KOPT-K1 (cell line): ENCODE measurements at regions not wholly inside any gene's neighbourhood (a gene's known extent, or its start where the extent isn't known, plus 50 kb on each side); places are given as distances from the start of the nearest gene placed in this dataset.
"Not testable (repeated sequence)": the region's sequence is repeated elsewhere in the genome, so short reads cannot be mapped to it uniquely, and the experiment has no call there.

Experiments used
- H3K27ac ChIP-seq: fragments of 200-600 bp; sonication (generic); 2 replicates; pipeline ENCODE4 v1.5.1; 2016; ENCODE audit warnings: antibody characterized with exemption, mild to moderate bottlenecking, low read depth, low read length; ENCODE audit not compliant: poor library complexity, severe bottlenecking
- H3K36me3 ChIP-seq: fragments of 200-600 bp; sonication (generic); 2 replicates; pipeline ENCODE4 v1.5.1; 2017; ENCODE audit warnings: antibody characterized with exemption, mild to moderate bottlenecking, low read length, moderate library complexity; ENCODE audit not compliant: insufficient read depth
- H3K9me3 ChIP-seq: fragments of 200-600 bp; sonication (generic); 2 replicates; pipeline ENCODE4 v1.5.1; 2017; ENCODE audit warnings: antibody characterized with exemption, low read length, mild to moderate bottlenecking; ENCODE audit not compliant: insufficient read depth, poor library complexity, severe bottlenecking

GRCh38 chr4:45284400-45285085 is 558.2 kb upstream of the GNPDA2 start:
- no peaks in the 10 kb centered on the region for H3K36me3 ChIP-seq
- no peaks in the 10 kb centered on the region for H3K9me3 ChIP-seq
- no peak overlapping the region for H3K27ac ChIP-seq

GRCh38 chr4:45283352-45283751 is 557.0 kb upstream of the GNPDA2 start:
- Histone ChIP-seq H3K27ac (no peak overlapping the region), H3K36me3 (no peaks in the 10 kb centered on the region), H3K9me3 (no peaks in the 10 kb centered on the region)

GRCh38 chr4:45280121-45280520 is 553.8 kb upstream of the GNPDA2 start:
- H3K27ac ChIP-seq: no peak overlapping the region
- H3K36me3 ChIP-seq: no peaks in the 10 kb centered on the region
- no peaks in the 10 kb centered on the region for H3K9me3 ChIP-seq

- H3K36me3 ChIP-seq: no peaks in the 10 kb centered on the region
- no peaks in the 10 kb centered on the region for H3K9me3 ChIP-seq
- H3K27ac ChIP-seq: no peak overlapping the region
These were observed 549.5 kb upstream of the GNPDA2 start for GRCh38 chr4:45275862-45276261.

- H3K9me3 ChIP-seq: not testable (repeated sequence)
These were observed 521.8 kb upstream of the GNPDA2 start for GRCh38 chr4:45248106-45248505.

GRCh38 chr4:45241976-45242375 is 515.6 kb upstream of the GNPDA2 start:
- no peak overlapping the region for H3K27ac ChIP-seq
- no peaks in the 10 kb centered on the region for H3K36me3 ChIP-seq
- no peaks in the 10 kb centered on the region for H3K9me3 ChIP-seq

More at GRCh38 chr4:45248106-45248505, 521.8 kb upstream of the GNPDA2 start:
- not testable (repeated sequence) for H3K36me3 ChIP-seq, H3K27ac ChIP-seq

DNA sequence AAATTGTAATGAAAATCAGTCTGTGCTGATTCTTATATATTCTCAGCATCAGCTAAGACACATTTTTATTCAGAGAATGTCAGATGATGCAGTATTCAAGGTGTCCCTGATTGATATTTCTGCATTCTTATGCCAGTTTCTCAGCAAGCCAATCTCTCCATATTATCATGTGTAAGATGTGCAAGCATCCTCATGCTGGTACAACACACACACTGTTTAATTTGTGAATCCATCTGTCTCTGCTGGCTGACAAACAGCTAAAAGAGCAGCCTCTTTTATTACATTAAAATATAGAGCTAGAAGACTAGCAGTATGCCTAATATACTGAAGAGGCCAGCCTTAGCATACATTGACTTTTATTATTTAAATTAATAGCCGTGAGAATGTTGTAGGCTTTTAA is 502.9 kb upstream of the GNPDA2 start:
- H3K9me3 ChIP-seq: no peaks in the 10 kb centered on the region
- no peaks in the 10 kb centered on the region for H3K36me3 ChIP-seq

GRCh38 chr4:45215976-45216542 is 489.7 kb upstream of the GNPDA2 start:
- H3K36me3 ChIP-seq: no peaks in the 10 kb centered on the region
- H3K27ac ChIP-seq: no peak overlapping the region
- H3K9me3 ChIP-seq: no peaks in the 10 kb centered on the region

More for the DNA sequence above, 502.9 kb upstream of the GNPDA2 start:
- H3K27ac ChIP-seq: no peak overlapping the region

- H3K36me3 ChIP-seq, H3K27ac ChIP-seq, H3K9me3 ChIP-seq: not testable (repeated sequence)
These were observed 482.1 kb upstream of the GNPDA2 start for GRCh38 chr4:45208476-45208875.

DNA sequence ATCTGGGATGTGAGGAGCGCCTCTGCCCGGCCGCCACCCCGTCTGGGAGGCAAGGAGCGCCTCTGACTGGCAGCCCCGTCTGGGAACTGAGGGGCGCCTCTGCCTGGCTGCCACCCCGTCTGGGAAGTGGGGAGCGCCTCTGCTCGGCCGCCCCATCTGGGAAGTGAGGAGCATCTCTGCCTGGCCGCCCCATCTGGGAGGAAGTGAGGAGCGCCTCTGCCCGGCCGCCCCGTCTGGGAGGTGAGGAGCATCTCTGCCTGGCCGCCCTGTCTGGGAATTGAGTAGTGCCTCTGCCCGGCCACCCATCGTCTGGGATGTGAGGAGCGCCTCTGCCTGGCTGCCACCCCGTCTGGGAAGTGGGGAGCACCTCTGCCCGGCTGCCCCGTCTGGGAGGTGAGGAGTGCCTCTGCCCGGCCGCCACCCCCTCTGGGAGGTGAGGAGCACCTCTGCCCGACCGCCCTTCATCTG is 481.5 kb upstream of the GNPDA2 start:
- H3K27ac ChIP-seq, H3K9me3 ChIP-seq, H3K36me3 ChIP-seq: not testable (repeated sequence)

DNA sequence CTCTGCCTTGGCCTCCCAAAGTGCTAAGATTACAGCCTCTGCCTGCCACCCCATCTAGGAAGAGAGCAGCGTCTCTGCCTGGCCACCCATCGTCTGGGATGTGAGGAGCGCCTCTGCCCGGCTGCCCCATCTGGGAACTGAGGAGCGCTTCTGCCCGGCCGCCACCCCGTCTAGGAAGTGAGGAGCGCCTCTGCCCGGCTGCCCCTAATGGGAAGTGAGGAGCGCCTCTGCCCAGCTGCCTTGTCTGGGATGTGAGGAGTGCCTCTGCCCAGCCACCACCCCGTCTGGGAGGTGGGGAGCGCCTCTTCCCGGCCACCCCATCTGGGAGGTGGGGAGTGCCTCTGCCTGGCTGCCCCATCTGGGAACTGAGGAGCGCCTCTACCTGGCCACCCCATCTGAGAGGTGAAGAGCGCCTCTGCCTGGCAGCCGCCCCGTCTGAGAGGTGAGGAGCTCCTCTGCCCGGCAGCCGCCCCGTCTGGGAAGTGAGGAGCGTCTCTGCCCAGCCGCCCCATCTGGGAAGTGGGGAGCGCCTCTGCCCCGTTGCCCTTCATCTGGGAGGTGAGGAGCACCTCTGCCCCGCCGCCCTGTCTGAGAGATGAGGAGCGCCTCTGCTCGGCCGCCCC is 481.0 kb upstream of the GNPDA2 start:
- H3K9me3 ChIP-seq, H3K27ac ChIP-seq, H3K36me3 ChIP-seq: not testable (repeated sequence)

GRCh38 chr4:45199736-45200135 is 473.4 kb upstream of the GNPDA2 start:
- no peak overlapping the region for H3K27ac ChIP-seq
- no peaks in the 10 kb centered on the region for H3K9me3 ChIP-seq
- no peaks in the 10 kb centered on the region for H3K36me3 ChIP-seq

- no peak overlapping the region for H3K27ac ChIP-seq
- H3K36me3 ChIP-seq: no peaks in the 10 kb centered on the region
- no peaks in the 10 kb centered on the region for H3K9me3 ChIP-seq
These were observed 462.1 kb upstream of the GNPDA2 start for GRCh38 chr4:45188501-45188900.

- no peaks in the 10 kb centered on the region for H3K36me3 ChIP-seq
- H3K27ac ChIP-seq: no peak overlapping the region
- no peaks in the 10 kb centered on the region for H3K9me3 ChIP-seq
These were observed 459.9 kb upstream of the GNPDA2 start for GRCh38 chr4:45186249-45186648.

- H3K36me3 ChIP-seq: no peaks in the 10 kb centered on the region
- H3K27ac ChIP-seq: no peak overlapping the region
- H3K9me3 ChIP-seq: no peaks in the 10 kb centered on the region
These were observed 457.5 kb upstream of the GNPDA2 start for GRCh38 chr4:45183905-45184304.

- Histone ChIP-seq H3K9me3 (no peaks in the 10 kb centered on the region), H3K36me3 (no peaks in the 10 kb centered on the region), H3K27ac (no peak overlapping the region)
These were observed 446.3 kb upstream of the GNPDA2 start for GRCh38 chr4:45172636-45173035.
